Hepatocyte (in vitro differentiated cells): ENCODE measurements at regions not wholly inside any gene's neighbourhood (a gene's known extent, or its start where the extent isn't known, plus 50 kb on each side); places are given as distances from the start of the nearest gene placed in this dataset.
A peak's percentile ranks its signal among the peaks of the same experiment; 100 is the strongest.

Experiments
- DNase-seq: peaks from one replicate; pipeline ENCODE4 v3.0.0-alpha.2; 2016; ENCODE audit warnings: low spot score
- H2AFZ ChIP-seq: fragments of 200-600 bp; sonication (generic); 2 replicates; pipeline ENCODE4 v1.6.0; 2016; ENCODE audit warnings: antibody characterized with exemption, mild to moderate bottlenecking
- H3K27ac ChIP-seq: fragments of 200-600 bp; sonication (generic); 2 replicates; pipeline ENCODE4 v1.5.1; 2016; ENCODE audit warnings: mild to moderate bottlenecking
- H3K27me3 ChIP-seq: fragments of 200-600 bp; sonication (generic); 2 replicates; pipeline ENCODE4 v1.6.1; 2016
- H3K36me3 ChIP-seq: fragments of 200-600 bp; sonication (generic); replicated peaks from 2 replicates; pipeline ENCODE4 v1.5.1; 2016; ENCODE audit warnings: low read depth; ENCODE audit not compliant: insufficient read depth
- H3K4me1 ChIP-seq: fragments of 200-600 bp; sonication (generic); 2 replicates; pipeline ENCODE4 v1.5.1; 2016; ENCODE audit warnings: mild to moderate bottlenecking, moderate library complexity; ENCODE audit not compliant: insufficient read depth
- H3K4me2 ChIP-seq: fragments of 200-600 bp; sonication (generic); 2 replicates; pipeline ENCODE4 v1.6.0; 2016
- H3K4me3 ChIP-seq: fragments of 200-600 bp; sonication (generic); 2 replicates; pipeline ENCODE4 v1.5.1; 2016; ENCODE audit warnings: mild to moderate bottlenecking
- H3K79me2 ChIP-seq: fragments of 200-600 bp; sonication (generic); 2 replicates; pipeline ENCODE4 v1.6.0; 2017; ENCODE audit warnings: mild to moderate bottlenecking
- H3K9me2 ChIP-seq: fragments of 200-600 bp; sonication (generic); replicated peaks from 2 replicates; pipeline ENCODE4 v1.6.0; 2017; ENCODE audit warnings: mild to moderate bottlenecking; ENCODE audit not compliant: insufficient read depth
- H3K9me3 ChIP-seq: fragments of 200-600 bp; sonication (generic); 2 replicates; pipeline ENCODE4 v1.5.1; 2016; ENCODE audit warnings: low read depth, mild to moderate bottlenecking
- H4K20me1 ChIP-seq: fragments of 200-600 bp; sonication (generic); 2 replicates; pipeline ENCODE4 v1.6.0; 2016; ENCODE audit warnings: mild to moderate bottlenecking; ENCODE audit not compliant: insufficient read depth, poor library complexity, severe bottlenecking
- EZH2 ChIP-seq: fragments of 200-600 bp; sonication (generic); IDR thresholded peaks from 2 replicates; pipeline ENCODE4 v1.6.1; 2016; ENCODE audit warnings: antibody characterized with exemption, mild to moderate bottlenecking, borderline replicate concordance
- EZH2phosphoT487 ChIP-seq: fragments of 200-600 bp; sonication (generic); IDR thresholded peaks from one replicate; pipeline ENCODE4 v1.6.1; 2018; ENCODE audit warnings: antibody characterized with exemption, mild to moderate bottlenecking, low read depth, moderate library complexity; ENCODE audit not compliant: unreplicated experiment, severe bottlenecking
- WGBS: methylation state at CpG from one replicate; pipeline ENCODE4 v1.1.6; 2016; ENCODE audit warnings: low lambda C conversion rate; ENCODE audit errors: missing lambda C conversion rate; 5-methylcytosine and 5-hydroxymethylcytosine counted together
- TF ChIP-seq, protein P1 (sequence below): fragments of 200-600 bp; sonication (generic); IDR thresholded peaks from 2 replicates; pipeline ENCODE4 v1.5.1; 2016; ENCODE audit warnings: antibody characterized with exemption, mild to moderate bottlenecking; ENCODE audit not compliant: poor library complexity

DNA sequence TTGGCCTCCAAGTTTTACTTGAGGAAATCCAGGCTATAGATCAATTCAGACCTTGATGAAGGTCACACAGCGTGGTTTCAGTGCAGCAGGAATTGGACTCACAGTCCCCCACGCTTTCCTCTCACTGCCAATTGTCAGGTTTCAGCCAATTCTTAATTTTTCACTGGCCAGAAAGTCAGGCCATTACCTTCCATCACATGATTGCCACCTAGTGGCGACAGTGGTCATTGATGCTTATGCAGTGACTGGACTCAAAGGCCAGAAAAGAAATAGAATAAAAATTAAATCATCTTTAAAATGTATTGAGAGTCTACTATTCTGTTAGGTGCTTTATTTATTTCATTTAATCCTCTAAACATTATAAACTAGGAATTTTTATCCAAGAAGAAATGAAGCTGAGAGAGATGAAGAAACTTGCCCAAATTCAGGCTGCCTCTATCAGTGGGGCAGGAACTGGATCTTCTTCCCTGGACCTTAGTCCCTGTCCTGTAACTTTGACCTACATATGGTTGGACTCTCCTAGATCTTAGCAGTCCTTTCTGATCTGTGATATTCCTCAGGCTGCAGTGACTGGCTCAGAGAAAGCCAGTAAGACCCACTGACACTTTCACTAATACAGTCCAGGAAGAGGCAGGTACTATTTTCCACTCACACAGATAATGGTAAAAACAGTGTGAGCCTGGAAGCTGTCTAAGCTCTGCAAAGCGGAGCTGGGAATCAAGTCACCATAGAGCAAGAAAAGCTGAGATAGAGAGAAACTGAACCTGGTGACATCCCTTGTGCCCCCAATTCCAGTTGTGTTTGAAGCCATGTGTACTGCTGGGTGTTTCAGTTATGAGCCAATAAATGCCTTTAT, 133.3 kb downstream of the ELOVL4 start:
- H3K4me3 ChIP-seq = no peak overlapping the region
- H4K20me1 ChIP-seq = no peaks in the 10 kb centered on the region
- no peaks in the 10 kb centered on the region for H3K9me2 ChIP-seq
- no peaks in the 10 kb centered on the region for H3K4me1 ChIP-seq
- no peaks in the 10 kb centered on the region for H3K36me3 ChIP-seq
- no peak overlapping the region for H3K27ac ChIP-seq
- H2AFZ ChIP-seq = no peak overlapping the region
- no peaks in the 10 kb centered on the region for H3K27me3 ChIP-seq
- TF ChIP-seq EZH2 (no peak), EZH2phosphoT487 (no peak)
- TF ChIP-seq, protein P1, sequence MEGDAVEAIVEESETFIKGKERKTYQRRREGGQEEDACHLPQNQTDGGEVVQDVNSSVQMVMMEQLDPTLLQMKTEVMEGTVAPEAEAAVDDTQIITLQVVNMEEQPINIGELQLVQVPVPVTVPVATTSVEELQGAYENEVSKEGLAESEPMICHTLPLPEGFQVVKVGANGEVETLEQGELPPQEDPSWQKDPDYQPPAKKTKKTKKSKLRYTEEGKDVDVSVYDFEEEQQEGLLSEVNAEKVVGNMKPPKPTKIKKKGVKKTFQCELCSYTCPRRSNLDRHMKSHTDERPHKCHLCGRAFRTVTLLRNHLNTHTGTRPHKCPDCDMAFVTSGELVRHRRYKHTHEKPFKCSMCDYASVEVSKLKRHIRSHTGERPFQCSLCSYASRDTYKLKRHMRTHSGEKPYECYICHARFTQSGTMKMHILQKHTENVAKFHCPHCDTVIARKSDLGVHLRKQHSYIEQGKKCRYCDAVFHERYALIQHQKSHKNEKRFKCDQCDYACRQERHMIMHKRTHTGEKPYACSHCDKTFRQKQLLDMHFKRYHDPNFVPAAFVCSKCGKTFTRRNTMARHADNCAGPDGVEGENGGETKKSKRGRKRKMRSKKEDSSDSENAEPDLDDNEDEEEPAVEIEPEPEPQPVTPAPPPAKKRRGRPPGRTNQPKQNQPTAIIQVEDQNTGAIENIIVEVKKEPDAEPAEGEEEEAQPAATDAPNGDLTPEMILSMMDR = peak; percentile 95
- H3K4me2 ChIP-seq = no peak overlapping the region
- peak; percentile 83 for DNase-seq
- no peaks in the 10 kb centered on the region for H3K79me2 ChIP-seq
- H3K9me3 ChIP-seq = no peaks in the 10 kb centered on the region
- 18% methylated on average over 4 of the region's 4 CpGs for WGBS

DNA sequence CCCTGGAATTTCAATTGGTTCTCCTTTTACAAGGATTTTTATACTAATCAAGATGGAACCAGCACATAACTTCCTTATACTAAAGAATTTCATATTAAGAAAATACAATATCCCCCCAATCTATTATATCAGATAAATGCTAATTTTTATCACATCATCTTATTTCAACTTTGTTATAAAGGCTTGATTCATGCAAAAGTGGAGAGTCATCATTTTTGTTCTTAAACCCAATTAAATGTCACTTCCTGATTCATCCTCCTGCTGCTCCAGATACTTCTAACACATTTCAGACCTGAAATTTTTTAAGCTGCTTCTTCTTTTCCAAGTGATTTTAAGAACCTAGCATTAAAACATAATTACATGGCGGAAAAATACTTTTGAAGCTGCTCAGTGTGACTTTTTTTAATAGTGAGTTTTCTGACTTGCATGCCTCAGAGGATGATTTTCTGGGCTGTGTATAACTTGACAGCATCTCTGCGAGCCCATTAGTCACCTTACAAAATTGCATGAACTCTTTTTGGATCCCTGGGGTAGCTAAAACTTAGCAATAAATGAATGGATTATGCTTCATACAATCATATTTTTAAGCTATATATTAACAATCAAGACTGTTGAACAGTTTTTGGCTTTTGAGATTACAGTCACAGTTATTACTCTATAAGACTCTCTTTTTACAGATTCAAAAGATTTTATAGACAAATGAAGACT, 134.1 kb downstream of the ELOVL4 start:
- Histone ChIP-seq H3K4me2 (no peak overlapping the region), H3K4me3 (no peak overlapping the region), H3K79me2 (no peaks in the 10 kb centered on the region), H3K27ac (no peak overlapping the region), H4K20me1 (no peaks in the 10 kb centered on the region), H3K4me1 (peaks cover 4% of the 10 kb centered on the region), H3K27me3 (no peaks in the 10 kb centered on the region), H3K9me3 (no peaks in the 10 kb centered on the region), H3K36me3 (no peaks in the 10 kb centered on the region), H3K9me2 (no peaks in the 10 kb centered on the region), H2AFZ (no peak overlapping the region)
- no peak for DNase-seq
- WGBS = 80% methylated on average over 2 of the region's 2 CpGs
- no peak for TF ChIP-seq EZH2
- TF ChIP-seq, protein P1 = no peak
- TF ChIP-seq EZH2phosphoT487 = no peak

DNA sequence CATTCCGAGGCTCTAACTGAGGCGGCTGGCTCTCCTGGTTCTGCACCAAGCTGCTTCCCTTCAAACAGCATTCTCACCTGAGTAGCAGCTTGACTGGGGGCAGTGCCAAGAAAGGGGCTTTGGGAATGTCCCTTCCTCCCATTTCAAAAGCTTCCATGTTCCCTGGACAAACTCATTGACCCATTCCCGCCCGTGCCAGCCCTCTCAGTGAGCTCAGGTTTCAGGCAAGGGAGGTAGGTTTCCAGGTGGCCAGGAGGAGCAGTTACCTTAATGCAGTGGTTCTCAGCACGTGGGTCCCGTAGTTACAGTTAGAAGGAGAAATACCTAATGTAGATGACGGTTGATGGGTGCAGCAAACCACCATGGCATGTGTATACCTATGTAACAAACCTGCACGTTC, 135.2 kb downstream of the ELOVL4 start:
- TF ChIP-seq, protein P1 = no peak
- TF ChIP-seq EZH2 = no peak
- no peak for DNase-seq
- H2AFZ ChIP-seq = no peak overlapping the region
- no peak overlapping the region for H3K4me3 ChIP-seq
- no peaks in the 10 kb centered on the region for H3K27me3 ChIP-seq
- no peaks in the 10 kb centered on the region for H3K9me2 ChIP-seq
- H3K27ac ChIP-seq = no peak overlapping the region
- no peaks in the 10 kb centered on the region for H3K9me3 ChIP-seq
- H4K20me1 ChIP-seq = no peaks in the 10 kb centered on the region
- no peaks in the 10 kb centered on the region for H3K79me2 ChIP-seq
- H3K36me3 ChIP-seq = no peaks in the 10 kb centered on the region
- H3K4me2 ChIP-seq = no peak overlapping the region
- H3K4me1 ChIP-seq = peaks cover 5% of the 10 kb centered on the region
- WGBS = 86% methylated on average over 8 of the region's 8 CpGs
